B cell (primary cell): ENCODE measurements at regions not wholly inside any gene's neighbourhood (a gene's known extent, or its start where the extent isn't known, plus 50 kb on each side); places are given as distances from the start of the nearest gene placed in this dataset.

Source experiments
- ATAC-seq: fragments of 200-7000 bp; cut with Tn5 transposase; one replicate; pipeline ENCODE4 v1.10.0; 2021; ENCODE audit warnings: low read depth, mild to moderate bottlenecking, moderate number of reproducible peaks, moderate library complexity
- CTCF ChIA-PET: fragments of 350-600 bp; sonication (Branson Sonifier 250); formaldehyde crosslinking; loops from one replicate; lab custom pipeline; 2021; ENCODE audit warnings: antibody characterized with exemption, inconsistent platforms; lab: Charles Lee
- POLR2A ChIA-PET: fragments of 350-600 bp; sonication (Branson Sonifier 250); formaldehyde crosslinking; loops from one replicate; lab custom pipeline; 2021; ENCODE audit warnings: antibody characterized with exemption; lab: Charles Lee
- DNase-seq: peaks from one replicate; pipeline ENCODE4 v3.0.0; 2013
- H2AFZ ChIP-seq: 2 replicates; pipeline ENCODE4 v1.6.1; 2012; ENCODE audit warnings: mild to moderate bottlenecking, low read depth, low read length; ENCODE audit not compliant: insufficient read depth, poor library complexity, severe bottlenecking
- H3K27ac ChIP-seq, 2 donors: 1 replicate in 1 of 2; 2 replicates in 1 of 2; pipeline ENCODE4 v1.5.1; 2012 to 2013; ENCODE audit warnings: low read length in 2 of 2, mild to moderate bottlenecking in 2 of 2, moderate library complexity in 1 of 2
- H3K27me3 ChIP-seq, 4 experiments: fragments of 200-600 bp in 1 of 4; sonication (generic) in 1 of 4; replicated peaks in 1 of 4; 1 replicate in 2 of 4; 2 replicates in 2 of 4; pipeline versions ENCODE4 v1.6.1 to v1.7.0; 2013 to 2016; ENCODE audit warnings: low read length in 3 of 4, mild to moderate bottlenecking in 2 of 4, mixed read lengths in 1 of 4, moderate library complexity in 1 of 4; ENCODE audit not compliant: insufficient read depth in 4 of 4, control insufficient read depth in 3 of 4; ENCODE audit errors: control extremely low read depth in 1 of 4
- H3K36me3 ChIP-seq, 2 experiments: replicated peaks in 1 of 2; 1 replicate in 1 of 2; 2 replicates in 1 of 2; pipeline versions ENCODE4 v1.6.1 to v1.7.1; 2013; ENCODE audit warnings: low read length in 1 of 2; ENCODE audit not compliant: insufficient read depth in 2 of 2, control insufficient read depth in 1 of 2; ENCODE audit errors: control extremely low read depth in 1 of 2, extremely low read depth in 1 of 2
- H3K4me1 ChIP-seq, 2 donors: fragments of 200-600 bp in 1 of 2; sonication (generic) in 1 of 2; 1 replicate in 1 of 2; 2 replicates in 1 of 2; pipeline versions ENCODE4 v1.5.1 to v1.6.1; 2013 to 2017; ENCODE audit warnings: low read length in 2 of 2; ENCODE audit not compliant: control insufficient read depth in 2 of 2, insufficient read depth in 2 of 2
- H3K4me2 ChIP-seq: replicated peaks from 2 replicates; pipeline ENCODE3; 2012; ENCODE audit warnings: mild to moderate bottlenecking, low read depth, low read length; ENCODE audit not compliant: poor library complexity, severe bottlenecking
- H3K4me3 ChIP-seq, 5 experiments: fragments of 200-600 bp in 1 of 5; sonication (generic) in 1 of 5; 1 replicate in 3 of 5; 2 replicates in 2 of 5; pipeline versions ENCODE4 v1.5.1 to v1.7.0; 2011 to 2016; ENCODE audit warnings: low read length in 4 of 5, mild to moderate bottlenecking in 4 of 5, low read depth in 2 of 5, control low read depth in 1 of 5, moderate library complexity in 1 of 5; ENCODE audit not compliant: insufficient read depth in 1 of 5; ENCODE audit errors: control extremely low read depth in 1 of 5, extremely low read depth in 1 of 5
- H3K79me2 ChIP-seq: fragments of 200-600 bp; sonication (generic); one replicate; pipeline ENCODE4 v1.6.0; 2016; ENCODE audit warnings: low read length; ENCODE audit not compliant: control insufficient read depth, insufficient read depth
- H3K9ac ChIP-seq: fragments of 200-600 bp; sonication (generic); 2 replicates; pipeline ENCODE4 v1.6.1; 2017; ENCODE audit warnings: mild to moderate bottlenecking, low read length, moderate library complexity
- H3K9me3 ChIP-seq, 3 donors: one replicate each; pipeline versions ENCODE4 v1.6.1 to v1.7.1; 2013; ENCODE audit warnings: low read length in 2 of 3; ENCODE audit not compliant: control insufficient read depth in 2 of 3, insufficient read depth in 1 of 3; ENCODE audit errors: control extremely low read depth in 1 of 3
- H4K20me1 ChIP-seq: 2 replicates; pipeline ENCODE4 v1.6.0; 2012; ENCODE audit warnings: mild to moderate bottlenecking, low read length; ENCODE audit not compliant: insufficient read depth, control insufficient read depth, poor library complexity, severe bottlenecking
- H3K27ac Mint-ChIP-seq: one replicate; pipeline ENCODE4 v1.8.0; 2021; ENCODE audit warnings: mixed read lengths
- H3K27me3 Mint-ChIP-seq: one replicate; pipeline ENCODE4 v1.8.0; 2021; ENCODE audit warnings: mixed read lengths
- H3K4me1 Mint-ChIP-seq: one replicate; pipeline ENCODE4 v1.8.0; 2021; ENCODE audit warnings: mixed read lengths
- H3K4me3 Mint-ChIP-seq: one replicate; pipeline ENCODE4 v1.8.0; 2021; ENCODE audit warnings: mixed read lengths
- H3K9me3 Mint-ChIP-seq: one replicate; pipeline ENCODE4 v1.8.0; 2022; ENCODE audit warnings: mixed read lengths; ENCODE audit not compliant: insufficient read depth
- EZH2 ChIP-seq: IDR thresholded peaks from 2 replicates; pipeline ENCODE4 v1.6.1; 2012; ENCODE audit warnings: borderline replicate concordance, low read depth, mild to moderate bottlenecking, moderate library complexity, low read length; ENCODE audit not compliant: insufficient read depth, poor library complexity, severe bottlenecking
- WGBS: methylation state at CpG from one replicate; pipeline ENCODE4 v1.1.5; 2013; ENCODE audit warnings: missing lambda C conversion rate; ENCODE audit not compliant: insufficient coverage; 5-methylcytosine and 5-hydroxymethylcytosine counted together
- intact Hi-C: fragments of 100-400 bp; cut with micrococcal nuclease; formaldehyde crosslinking; loops from one replicate; pipeline ENCODE4 v1.10.0; 2022
- TF ChIP-seq, protein P1 (sequence below): fragments of 200-600 bp; IDR thresholded peaks from one replicate; pipeline ENCODE4 v1.8.0; 2022; ENCODE audit warnings: antibody characterized with exemption, mild to moderate bottlenecking

- Histone ChIP-seq H4K20me1 (no peaks in the 10 kb centered on the region), H3K27ac (no peak overlapping the region), H3K4me2 (no peak overlapping the region), H3K27me3 (no peaks in the 10 kb centered on the region), H3K79me2 (no peaks in the 10 kb centered on the region), H3K4me3 (no peak overlapping the region), H3K4me1 (no peaks in the 10 kb centered on the region), H3K9ac (no peak overlapping the region), H2AFZ (no peak overlapping the region), H3K36me3 (no peaks in the 10 kb centered on the region), H3K9me3 (no peaks in the 10 kb centered on the region)
- ATAC-seq (no peak), DNase-seq (no peak)
- H3K4me3 Mint-ChIP-seq, result no peak overlapping the region
- intact Hi-C loops, result no loop called here
- no peak overlapping the region for H3K27ac Mint-ChIP-seq
- POLR2A ChIA-PET, result no interaction called here
- no peaks in the 10 kb centered on the region for H3K27me3 Mint-ChIP-seq
- TF ChIP-seq, protein P1, sequence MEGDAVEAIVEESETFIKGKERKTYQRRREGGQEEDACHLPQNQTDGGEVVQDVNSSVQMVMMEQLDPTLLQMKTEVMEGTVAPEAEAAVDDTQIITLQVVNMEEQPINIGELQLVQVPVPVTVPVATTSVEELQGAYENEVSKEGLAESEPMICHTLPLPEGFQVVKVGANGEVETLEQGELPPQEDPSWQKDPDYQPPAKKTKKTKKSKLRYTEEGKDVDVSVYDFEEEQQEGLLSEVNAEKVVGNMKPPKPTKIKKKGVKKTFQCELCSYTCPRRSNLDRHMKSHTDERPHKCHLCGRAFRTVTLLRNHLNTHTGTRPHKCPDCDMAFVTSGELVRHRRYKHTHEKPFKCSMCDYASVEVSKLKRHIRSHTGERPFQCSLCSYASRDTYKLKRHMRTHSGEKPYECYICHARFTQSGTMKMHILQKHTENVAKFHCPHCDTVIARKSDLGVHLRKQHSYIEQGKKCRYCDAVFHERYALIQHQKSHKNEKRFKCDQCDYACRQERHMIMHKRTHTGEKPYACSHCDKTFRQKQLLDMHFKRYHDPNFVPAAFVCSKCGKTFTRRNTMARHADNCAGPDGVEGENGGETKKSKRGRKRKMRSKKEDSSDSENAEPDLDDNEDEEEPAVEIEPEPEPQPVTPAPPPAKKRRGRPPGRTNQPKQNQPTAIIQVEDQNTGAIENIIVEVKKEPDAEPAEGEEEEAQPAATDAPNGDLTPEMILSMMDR, result no peak
- TF ChIP-seq EZH2, result no peak
- no peaks in the 10 kb centered on the region for H3K9me3 Mint-ChIP-seq
- H3K4me1 Mint-ChIP-seq, result no peaks in the 10 kb centered on the region
- CTCF ChIA-PET, result no interaction called here
These were observed 432.4 kb upstream of the AZI2 start for GRCh38 chr3:28781053-28781452.

GRCh38 chr3:28786446-28786845 lies 437.8 kb upstream of the AZI2 start:
- H3K4me2 ChIP-seq, result no peak overlapping the region
- WGBS, result 90% methylated on average over 1 of the region's 3 CpGs
- intact Hi-C loops, result no loop called here
- H3K79me2 ChIP-seq, result no peaks in the 10 kb centered on the region
- TF ChIP-seq, protein P1, result no peak
- no peak for TF ChIP-seq EZH2
- Mint-ChIP-seq H3K4me3 (no peak overlapping the region), H3K4me1 (no peaks in the 10 kb centered on the region), H3K27ac (no peak overlapping the region), H3K27me3 (no peaks in the 10 kb centered on the region), H3K9me3 (no peaks in the 10 kb centered on the region)
- no peak overlapping the region for H3K4me3 ChIP-seq
- CTCF ChIA-PET, result no interaction called here
- H3K9ac ChIP-seq, result no peak overlapping the region
- no peak overlapping the region for H3K27ac ChIP-seq
- H3K4me1 ChIP-seq, result no peaks in the 10 kb centered on the region
- no peak for ATAC-seq
- no peaks in the 10 kb centered on the region for H4K20me1 ChIP-seq
- DNase-seq, result no peak
- H3K27me3 ChIP-seq, result no peaks in the 10 kb centered on the region
- no peak overlapping the region for H2AFZ ChIP-seq
- no peaks in the 10 kb centered on the region for H3K9me3 ChIP-seq
- no peaks in the 10 kb centered on the region for H3K36me3 ChIP-seq
- POLR2A ChIA-PET, result no interaction called here
